Activated naive CD8-positive, alpha-beta T cell treated with anti-CD3 and anti-CD28 coated beads for 36 hours (primary cell): ENCODE measurements at regions not wholly inside any gene's neighbourhood (a gene's known extent, or its start where the extent isn't known, plus 50 kb on each side); places are given as distances from the start of the nearest gene placed in this dataset.

ENCODE experiments used
- DNase-seq: peaks from one replicate; pipeline ENCODE4 v3.0.0; 2021
- H3K27ac Mint-ChIP-seq: one replicate; pipeline ENCODE4 v1.8.0; 2022; ENCODE audit warnings: mild to moderate bottlenecking, moderate library complexity, mixed read lengths
- H3K27me3 Mint-ChIP-seq: one replicate; pipeline ENCODE4 v1.8.0; 2022; ENCODE audit warnings: mild to moderate bottlenecking, mixed read lengths
- H3K36me3 Mint-ChIP-seq: one replicate; pipeline ENCODE4 v1.8.0; 2021; ENCODE audit warnings: mild to moderate bottlenecking, mixed read lengths
- H3K4me1 Mint-ChIP-seq: one replicate; pipeline ENCODE4 v1.8.0; 2021; ENCODE audit warnings: mixed read lengths
- H3K4me3 Mint-ChIP-seq: one replicate; pipeline ENCODE4 v1.8.0; 2022; ENCODE audit warnings: mild to moderate bottlenecking, moderate library complexity, mixed read lengths
- H3K9me3 Mint-ChIP-seq: one replicate; pipeline ENCODE4 v1.8.0; 2022; ENCODE audit warnings: mixed read lengths

- Mint-ChIP-seq H3K9me3 (no peaks in the 10 kb centered on the region), H3K4me3 (no peak overlapping the region), H3K27ac (no peak overlapping the region), H3K4me1 (peaks cover 6% of the 10 kb centered on the region), H3K36me3 (no peaks in the 10 kb centered on the region), H3K27me3 (no peaks in the 10 kb centered on the region)
- peak; percentile 9 for DNase-seq
Measured at GRCh38 chr2:118169359-118170005, 81.2 kb downstream of the INSIG2 start.

DNA sequence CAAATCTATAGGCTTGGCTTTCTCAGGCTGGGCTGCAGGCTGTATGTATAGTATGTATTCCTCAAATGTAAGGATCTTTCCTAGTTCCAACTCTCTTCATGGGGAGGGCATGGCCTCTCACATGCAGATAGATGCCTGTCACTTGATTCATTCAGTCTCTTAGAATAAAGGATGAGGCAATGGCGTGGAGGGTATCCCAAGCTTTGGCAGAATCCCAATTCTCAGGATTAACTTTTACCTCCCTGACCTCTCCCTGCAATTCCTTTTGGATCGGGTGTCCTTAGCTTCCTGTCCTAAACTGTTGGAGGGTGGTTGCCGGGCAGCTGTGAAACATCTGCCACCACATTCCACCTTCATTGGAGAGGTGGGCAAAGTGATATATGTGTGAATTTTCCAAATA lies 80.3 kb downstream of the INSIG2 start:
- Mint-ChIP-seq H3K4me3 (no peak overlapping the region), H3K27ac (no peak overlapping the region), H3K9me3 (peaks cover 3% of the 10 kb centered on the region), H3K4me1 (peaks cover 6% of the 10 kb centered on the region), H3K27me3 (no peaks in the 10 kb centered on the region), H3K36me3 (no peaks in the 10 kb centered on the region)
- no peak for DNase-seq

DNA sequence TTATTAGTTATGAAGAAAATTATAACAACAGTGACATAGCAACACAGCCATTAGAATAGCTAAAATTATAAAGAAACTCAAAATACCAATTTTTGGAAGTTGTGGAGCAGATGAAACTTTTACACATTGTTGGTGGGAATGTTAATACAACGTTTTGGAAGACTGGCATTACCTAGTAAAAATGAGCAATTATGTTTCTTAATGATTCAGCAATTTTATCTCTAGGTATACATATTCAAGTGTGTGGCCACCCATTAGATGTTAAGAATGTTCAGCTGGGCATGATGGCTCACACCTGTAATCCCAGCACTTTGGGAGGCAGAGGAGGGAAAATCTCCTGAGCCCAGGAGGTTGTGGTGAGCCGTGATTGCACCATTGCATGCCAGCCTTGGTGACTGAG lies 78.8 kb downstream of the INSIG2 start:
- Mint-ChIP-seq H3K4me3 (no peak overlapping the region), H3K9me3 (peaks cover 5% of the 10 kb centered on the region), H3K27ac (no peak overlapping the region), H3K27me3 (peaks cover 3% of the 10 kb centered on the region), H3K4me1 (peaks cover 6% of the 10 kb centered on the region), H3K36me3 (no peaks in the 10 kb centered on the region)
- DNase-seq = no peak

- no peak for DNase-seq
- Mint-ChIP-seq H3K27me3 (peaks cover 3% of the 10 kb centered on the region), H3K4me1 (peaks cover 6% of the 10 kb centered on the region), H3K9me3 (peaks cover 5% of the 10 kb centered on the region), H3K36me3 (no peaks in the 10 kb centered on the region), H3K27ac (no peak overlapping the region), H3K4me3 (no peak overlapping the region)
Measured at GRCh38 chr2:118166242-118166641, 78.0 kb downstream of the INSIG2 start.

- Mint-ChIP-seq H3K9me3 (peaks cover 5% of the 10 kb centered on the region), H3K27ac (no peak overlapping the region), H3K4me1 (peaks cover 6% of the 10 kb centered on the region), H3K36me3 (no peaks in the 10 kb centered on the region), H3K4me3 (no peak overlapping the region), H3K27me3 (peaks cover 6% of the 10 kb centered on the region)
- DNase-seq = no peak
Measured at GRCh38 chr2:118165595-118165994, 77.3 kb downstream of the INSIG2 start.
